ENCODE measurements at regions not wholly inside any gene's neighbourhood (a gene's known extent, or its start where the extent isn't known, plus 50 kb on each side); places are given as distances from the start of the nearest gene placed in this dataset.

DNA sequence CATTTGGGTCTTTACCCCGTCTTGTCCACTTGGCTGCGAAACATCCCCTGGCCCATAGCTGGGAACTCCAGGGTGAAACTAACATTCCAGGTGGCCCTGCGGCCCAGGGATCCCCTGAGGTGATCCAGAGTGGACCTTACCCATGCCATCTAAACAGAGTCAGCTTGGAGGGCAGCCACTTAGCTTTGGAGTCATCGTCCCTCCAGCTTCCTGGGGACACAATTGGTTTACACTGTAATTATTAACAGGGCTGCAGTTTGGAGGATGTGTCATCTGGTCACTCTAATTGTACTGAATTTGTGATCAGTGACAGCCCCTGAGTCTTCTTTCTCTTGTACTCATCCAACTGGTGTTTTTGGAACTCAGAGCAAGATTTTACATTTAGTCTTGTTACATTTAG lies 149.9 kb downstream of the ENGASE start:
- Histone ChIP-seq H3F3A (ENCODE audit: insufficient read depth) (no peaks in the 10 kb centered on the region), H3K36me3 (ENCODE audit: low read length) (no peaks in the 10 kb centered on the region), H3K27me3 (ENCODE audit: low read length) (no peaks in the 10 kb centered on the region), H3K4me2 (ENCODE audit: low read depth, low read length, poor library complexity, severe bottlenecking) (no peak overlapping the region), H2AFZ (ENCODE audit: low read depth, low read length, severe bottlenecking) (no peak overlapping the region), H3K79me2 (ENCODE audit: insufficient read depth, low read length) (no peaks in the 10 kb centered on the region), H3K4me3 (ENCODE audit: insufficient read depth, low read length, poor library complexity, severe bottlenecking) (no peak overlapping the region), H3K9me3 (ENCODE audit: insufficient read depth, low read length) (no peaks in the 10 kb centered on the region), H3K9me2 (replicated peaks; ENCODE audit: insufficient read depth, low read length) (no peaks in the 10 kb centered on the region), H3K9ac (ENCODE audit: low read length) (no peak overlapping the region), H4K20me1 (ENCODE audit: low read depth, low read length) (no peaks in the 10 kb centered on the region), H3K27ac (ENCODE audit: low read depth, low read length) (no peak overlapping the region)
- TF ChIP-seq, protein P1, sequence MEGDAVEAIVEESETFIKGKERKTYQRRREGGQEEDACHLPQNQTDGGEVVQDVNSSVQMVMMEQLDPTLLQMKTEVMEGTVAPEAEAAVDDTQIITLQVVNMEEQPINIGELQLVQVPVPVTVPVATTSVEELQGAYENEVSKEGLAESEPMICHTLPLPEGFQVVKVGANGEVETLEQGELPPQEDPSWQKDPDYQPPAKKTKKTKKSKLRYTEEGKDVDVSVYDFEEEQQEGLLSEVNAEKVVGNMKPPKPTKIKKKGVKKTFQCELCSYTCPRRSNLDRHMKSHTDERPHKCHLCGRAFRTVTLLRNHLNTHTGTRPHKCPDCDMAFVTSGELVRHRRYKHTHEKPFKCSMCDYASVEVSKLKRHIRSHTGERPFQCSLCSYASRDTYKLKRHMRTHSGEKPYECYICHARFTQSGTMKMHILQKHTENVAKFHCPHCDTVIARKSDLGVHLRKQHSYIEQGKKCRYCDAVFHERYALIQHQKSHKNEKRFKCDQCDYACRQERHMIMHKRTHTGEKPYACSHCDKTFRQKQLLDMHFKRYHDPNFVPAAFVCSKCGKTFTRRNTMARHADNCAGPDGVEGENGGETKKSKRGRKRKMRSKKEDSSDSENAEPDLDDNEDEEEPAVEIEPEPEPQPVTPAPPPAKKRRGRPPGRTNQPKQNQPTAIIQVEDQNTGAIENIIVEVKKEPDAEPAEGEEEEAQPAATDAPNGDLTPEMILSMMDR (IDR thresholded peaks at IDR 0.05; ENCODE audit: insufficient read depth, low read length, poor library complexity, severe bottlenecking) = no peak
- TF ChIP-seq EZH2phosphoT487 (conservative IDR thresholded peaks at IDR 0.05; ENCODE audit: low read length) = no peak

DNA sequence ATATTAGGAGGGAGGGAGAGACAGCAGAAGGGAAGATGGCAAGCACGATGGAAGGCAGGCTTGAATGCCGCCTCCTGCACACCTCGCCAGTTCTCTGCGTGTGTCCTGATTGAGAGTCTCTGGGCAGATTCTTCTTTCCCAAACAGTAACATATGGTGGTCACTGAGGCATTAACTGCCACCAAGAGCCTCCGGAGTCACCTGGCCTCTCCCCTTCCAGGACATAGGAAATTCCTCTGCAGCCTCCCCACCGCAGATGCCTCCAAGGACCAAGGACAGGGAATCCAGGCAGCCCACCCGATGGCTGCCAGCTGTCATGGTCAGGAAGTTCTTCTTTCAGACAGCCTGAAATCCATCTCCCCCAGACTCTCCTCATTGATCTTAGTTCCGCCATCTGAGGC lies 149.3 kb downstream of the ENGASE start:
- Histone ChIP-seq H3K27me3 (ENCODE audit: low read length) (no peaks in the 10 kb centered on the region), H4K20me1 (ENCODE audit: low read depth, low read length) (no peaks in the 10 kb centered on the region), H3K9me2 (replicated peaks; ENCODE audit: insufficient read depth, low read length) (no peaks in the 10 kb centered on the region), H3K79me2 (ENCODE audit: insufficient read depth, low read length) (no peaks in the 10 kb centered on the region), H3K4me2 (ENCODE audit: low read depth, low read length, poor library complexity, severe bottlenecking) (no peak overlapping the region), H3K27ac (ENCODE audit: low read depth, low read length) (no peak overlapping the region), H3F3A (ENCODE audit: insufficient read depth) (no peaks in the 10 kb centered on the region), H3K4me3 (ENCODE audit: insufficient read depth, low read length, poor library complexity, severe bottlenecking) (no peak overlapping the region), H2AFZ (ENCODE audit: low read depth, low read length, severe bottlenecking) (no peak overlapping the region), H3K36me3 (ENCODE audit: low read length) (no peaks in the 10 kb centered on the region), H3K9me3 (ENCODE audit: insufficient read depth, low read length) (no peaks in the 10 kb centered on the region), H3K9ac (ENCODE audit: low read length) (no peak overlapping the region)
- TF ChIP-seq, protein P1 (IDR thresholded peaks at IDR 0.05; ENCODE audit: insufficient read depth, low read length, poor library complexity, severe bottlenecking) = no peak
- no peak for TF ChIP-seq EZH2phosphoT487 (conservative IDR thresholded peaks at IDR 0.05; ENCODE audit: low read length)

DNA sequence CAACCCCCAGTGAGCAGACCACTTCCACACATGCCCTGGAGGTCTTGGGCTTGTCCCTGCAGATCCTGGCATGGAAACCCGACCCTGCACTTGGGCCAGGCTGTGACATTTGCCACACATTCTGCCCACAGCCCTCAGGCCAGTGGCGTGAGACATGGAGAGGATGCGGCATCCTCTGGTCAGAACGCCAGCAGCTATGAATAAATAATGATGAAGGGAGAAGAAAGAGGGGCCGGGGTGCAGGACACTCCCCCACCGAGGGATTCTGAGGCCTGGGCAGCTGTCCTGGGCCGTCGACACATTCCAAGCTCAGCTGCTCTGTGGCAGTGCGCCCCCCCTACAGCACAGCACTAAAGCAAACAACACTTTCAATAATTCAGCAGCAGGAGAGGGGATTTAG lies 148.8 kb downstream of the ENGASE start:
- H3K9ac ChIP-seq (ENCODE audit: low read length) = no peak overlapping the region
- H3K27me3 ChIP-seq (ENCODE audit: low read length) = no peaks in the 10 kb centered on the region

More for the DNA sequence above, 148.8 kb downstream of the ENGASE start:
- H3K27ac ChIP-seq (ENCODE audit: low read depth, low read length) = no peak overlapping the region
- no peak overlapping the region for H2AFZ ChIP-seq (ENCODE audit: low read depth, low read length, severe bottlenecking)
- no peaks in the 10 kb centered on the region for H3F3A ChIP-seq (ENCODE audit: insufficient read depth)
- no peaks in the 10 kb centered on the region for H3K36me3 ChIP-seq (ENCODE audit: low read length)
- H3K9me2 ChIP-seq (replicated peaks; ENCODE audit: insufficient read depth, low read length) = no peaks in the 10 kb centered on the region
- H3K79me2 ChIP-seq (ENCODE audit: insufficient read depth, low read length) = no peaks in the 10 kb centered on the region
- no peak overlapping the region for H3K4me3 ChIP-seq (ENCODE audit: insufficient read depth, low read length, poor library complexity, severe bottlenecking)
- no peaks in the 10 kb centered on the region for H3K9me3 ChIP-seq (ENCODE audit: insufficient read depth, low read length)
- no peak for TF ChIP-seq EZH2phosphoT487 (conservative IDR thresholded peaks at IDR 0.05; ENCODE audit: low read length)
- TF ChIP-seq, protein P1 (IDR thresholded peaks at IDR 0.05; ENCODE audit: insufficient read depth, low read length, poor library complexity, severe bottlenecking) = no peak
- no peaks in the 10 kb centered on the region for H4K20me1 ChIP-seq (ENCODE audit: low read depth, low read length)
- no peak overlapping the region for H3K4me2 ChIP-seq (ENCODE audit: low read depth, low read length, poor library complexity, severe bottlenecking)

Data from SU-DHL-6 (cell line).